HG03060 (cell line): ENCODE measurements at regions not wholly inside any gene's neighbourhood (a gene's known extent, or its start where the extent isn't known, plus 50 kb on each side); places are given as distances from the start of the nearest gene placed in this dataset.
"Not testable (repeated sequence)": the region's sequence is repeated elsewhere in the genome, so short reads cannot be mapped to it uniquely, and the experiment has no call there.

ENCODE experiments used
- ATAC-seq: cut with Tn5 transposase; IDR thresholded peaks from one replicate; pipeline ENCODE4 v1.9.1; 2021; ENCODE audit warnings: low read depth, moderate number of reproducible peaks; ENCODE audit not compliant: unreplicated experiment

DNA sequence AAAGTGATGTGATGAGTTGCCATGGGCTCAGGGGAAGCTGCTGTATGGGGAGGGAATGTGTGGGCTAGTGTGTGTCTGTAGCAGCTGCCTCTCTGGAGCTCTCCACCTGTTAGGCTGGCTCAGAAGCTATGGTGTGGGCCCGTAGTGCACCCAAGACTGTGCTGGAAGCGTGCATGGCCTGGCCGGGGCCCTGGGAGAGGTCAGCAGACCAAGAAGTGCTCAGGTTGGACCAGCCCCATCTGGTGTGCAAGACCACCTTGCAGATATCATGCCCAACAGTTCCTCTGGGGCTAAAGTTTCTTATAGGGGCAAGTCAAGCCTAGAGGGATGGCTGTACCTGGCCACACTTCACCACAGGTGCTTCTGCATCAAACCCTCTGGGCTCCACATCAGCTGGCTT is 274.4 kb upstream of the CCDC179 start:
- ATAC-seq = no peak

DNA sequence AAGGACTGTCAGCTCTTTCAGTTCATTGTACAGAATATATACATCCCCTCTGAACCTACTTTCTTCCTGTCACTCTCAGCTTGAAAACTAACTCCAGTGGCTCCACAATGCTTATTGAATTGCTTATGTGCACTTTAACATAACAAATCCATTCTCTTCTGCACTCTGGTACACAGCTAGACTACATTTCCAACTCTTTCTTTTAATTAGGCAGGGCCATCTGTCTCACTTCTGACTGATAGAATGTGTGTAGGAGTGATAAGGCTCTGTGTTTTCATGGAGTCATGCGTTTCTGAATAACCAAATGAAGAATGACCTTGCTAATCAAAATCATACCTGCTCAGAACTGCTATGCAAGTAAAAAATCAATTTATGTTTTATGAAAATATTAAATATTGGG is 278.5 kb upstream of the CCDC179 start:
- ATAC-seq = no peak

DNA sequence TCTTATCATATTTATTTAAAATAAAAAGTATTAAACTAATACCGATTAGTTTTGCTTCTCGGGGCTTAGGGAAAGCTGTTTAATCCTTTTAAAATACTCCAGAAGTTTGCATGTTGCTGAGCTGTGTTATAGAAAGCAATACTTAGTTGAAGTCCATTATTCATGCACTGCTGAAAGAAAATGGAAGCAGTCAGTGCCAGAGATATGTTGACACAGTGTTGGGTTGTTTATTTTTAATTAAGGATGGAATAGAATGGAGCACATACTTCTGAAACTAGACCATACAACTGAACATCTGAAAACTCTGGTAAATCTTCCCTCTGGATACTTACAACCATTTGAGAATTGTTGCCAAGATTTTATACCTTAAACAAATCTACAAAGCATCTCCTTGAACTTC is 282.7 kb upstream of the CCDC179 start:
- no peak for ATAC-seq

- ATAC-seq = no peak
Measured at GRCh38 chr11:23151819-23152218, 291.5 kb upstream of the CCDC179 start.

DNA sequence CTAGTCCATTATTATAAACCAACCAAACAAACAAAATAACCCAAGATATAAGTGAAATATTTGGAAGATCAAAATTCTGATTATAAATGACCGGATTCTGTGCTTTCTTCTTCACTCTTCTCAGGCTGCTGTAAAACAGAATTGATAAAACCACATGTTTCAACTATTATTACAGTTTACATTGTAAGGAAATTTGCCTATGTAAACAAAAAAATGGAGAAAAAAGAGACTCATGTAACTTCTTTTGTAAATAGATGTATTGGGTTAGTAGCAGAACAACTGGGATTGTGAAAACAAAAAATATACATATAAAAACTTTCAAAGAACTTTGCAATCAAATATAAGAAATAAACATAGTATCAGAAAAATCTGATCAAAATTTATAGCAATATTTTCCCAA is 295.2 kb upstream of the CCDC179 start:
- ATAC-seq = no peak

GRCh38 chr11:23164022-23164421 is 303.7 kb upstream of the CCDC179 start:
- no peak for ATAC-seq

DNA sequence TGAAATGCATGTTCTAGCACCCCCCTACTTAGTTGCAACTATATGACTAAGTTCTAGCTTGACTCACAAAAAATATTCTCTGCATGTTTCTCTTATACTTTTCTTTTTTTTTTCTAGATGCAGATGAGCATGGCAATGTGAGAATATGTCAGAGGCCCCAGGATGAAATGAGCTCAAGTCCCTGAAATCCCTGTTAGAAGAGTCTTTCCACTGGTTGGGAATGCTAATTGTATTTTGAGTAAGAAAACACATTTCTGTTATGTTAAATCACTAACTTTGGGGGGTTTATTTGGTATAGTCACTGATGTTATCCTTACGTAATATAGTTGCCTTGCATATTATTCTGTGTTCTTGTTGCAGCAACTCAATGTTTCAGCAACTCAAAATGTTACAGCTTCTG is 306.1 kb upstream of the CCDC179 start:
- ATAC-seq = no peak

GRCh38 chr11:23179609-23180008 is 319.3 kb upstream of the CCDC179 start:
- ATAC-seq = no peak

DNA sequence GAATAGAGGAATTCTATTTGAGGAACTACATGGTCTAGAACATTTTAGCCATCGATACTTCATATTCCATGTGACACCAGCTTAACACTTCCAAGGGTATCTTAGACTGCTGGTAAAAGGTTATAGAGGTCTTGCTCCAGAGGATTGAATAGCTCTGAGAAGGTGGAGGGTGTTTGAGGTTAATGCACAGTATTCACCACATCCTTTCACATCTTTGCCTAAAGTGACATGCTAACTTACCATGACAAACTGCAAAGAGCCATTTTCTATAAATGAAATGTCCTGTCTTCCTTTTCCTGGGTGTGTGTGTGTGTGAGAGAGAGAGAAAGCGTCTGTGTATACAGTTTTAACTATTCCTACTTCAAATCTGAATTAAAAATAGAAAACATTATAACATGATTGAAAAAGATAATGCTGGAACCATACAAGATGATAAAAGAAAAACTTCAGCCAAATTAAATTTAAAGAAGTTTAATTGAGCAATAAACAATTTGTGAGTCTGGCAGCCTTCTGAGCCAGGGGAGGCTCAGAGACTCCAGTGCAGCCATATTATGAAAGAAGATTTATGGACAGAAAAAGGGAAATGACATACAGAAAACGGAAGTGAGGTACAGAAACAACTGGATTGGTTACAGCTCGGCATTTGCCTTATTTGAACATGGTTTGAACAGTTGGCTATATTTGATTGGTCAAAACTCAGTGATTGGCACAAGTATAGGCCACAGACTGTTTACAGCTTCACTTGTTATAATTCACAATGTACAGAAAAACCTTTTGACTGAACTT is 320.9 kb upstream of the CCDC179 start:
- ATAC-seq = no peak

DNA sequence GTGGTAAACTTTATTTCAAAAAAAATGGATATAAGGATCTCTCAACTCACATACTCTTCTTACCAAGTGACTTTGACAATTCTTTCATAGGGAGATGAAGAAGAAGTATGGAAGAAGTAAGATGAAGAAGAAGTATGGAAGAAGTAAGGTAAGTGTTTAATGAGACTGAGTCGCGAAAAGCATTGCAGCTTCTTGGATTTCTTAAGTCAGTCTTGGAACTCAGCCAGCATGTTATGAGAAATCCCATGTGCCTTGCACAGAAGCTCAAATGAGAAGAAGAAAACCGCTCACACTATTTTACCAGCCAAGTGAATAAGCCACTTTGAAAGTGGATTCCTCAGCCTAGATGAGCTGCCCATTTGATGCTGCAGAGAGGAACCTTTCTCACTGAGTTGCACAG is 332.0 kb upstream of the CCDC179 start:
- ATAC-seq = no peak

DNA sequence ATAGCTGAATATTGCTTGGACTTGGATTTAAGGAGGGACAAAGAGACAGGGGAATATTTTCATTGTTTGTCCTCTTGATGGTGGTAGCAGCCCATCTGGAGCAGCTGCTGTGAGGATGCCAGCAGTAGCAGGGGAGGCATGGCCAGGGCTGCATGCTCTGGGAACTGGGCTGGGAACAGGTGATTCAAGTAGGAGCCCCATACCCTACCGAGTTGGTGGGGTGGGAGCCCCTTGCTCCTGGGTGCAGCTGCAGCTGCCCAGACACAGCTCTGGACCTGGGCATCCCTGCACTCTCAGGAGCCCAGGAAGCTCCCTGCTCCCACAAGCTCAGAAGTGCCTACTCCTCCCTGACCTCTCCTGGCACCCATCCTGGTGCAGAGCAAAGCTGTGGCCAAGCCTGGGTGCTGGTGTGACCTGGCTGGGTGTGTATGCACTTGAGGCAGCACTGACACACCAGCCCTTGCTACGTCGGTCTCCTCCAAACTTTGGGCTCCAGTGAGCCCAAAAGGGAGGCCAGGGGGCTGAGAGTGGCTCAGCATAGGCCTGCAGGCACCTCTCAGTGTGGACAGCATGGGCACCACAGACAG is 341.8 kb upstream of the CCDC179 start:
- ATAC-seq = no peak

DNA sequence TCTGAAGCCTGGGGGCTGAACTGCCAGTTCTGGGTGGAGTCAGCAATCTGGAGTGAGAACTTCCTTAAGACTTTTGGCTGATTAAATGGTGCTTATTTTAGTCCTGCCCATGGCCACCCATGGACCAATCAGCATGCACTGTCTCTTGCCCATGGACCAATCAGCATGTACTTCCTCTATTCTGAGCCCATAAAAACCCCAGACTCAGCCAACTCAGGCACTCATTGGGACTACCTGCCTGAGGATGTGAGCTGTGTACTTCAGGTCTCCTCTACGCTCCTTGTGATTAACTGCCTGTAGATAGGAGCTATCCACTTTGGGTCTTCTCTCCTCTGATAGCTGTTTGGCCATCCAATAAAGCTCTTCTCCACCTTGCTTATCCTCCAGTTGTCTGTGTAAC is 342.3 kb upstream of the CCDC179 start:
- no peak for ATAC-seq

DNA sequence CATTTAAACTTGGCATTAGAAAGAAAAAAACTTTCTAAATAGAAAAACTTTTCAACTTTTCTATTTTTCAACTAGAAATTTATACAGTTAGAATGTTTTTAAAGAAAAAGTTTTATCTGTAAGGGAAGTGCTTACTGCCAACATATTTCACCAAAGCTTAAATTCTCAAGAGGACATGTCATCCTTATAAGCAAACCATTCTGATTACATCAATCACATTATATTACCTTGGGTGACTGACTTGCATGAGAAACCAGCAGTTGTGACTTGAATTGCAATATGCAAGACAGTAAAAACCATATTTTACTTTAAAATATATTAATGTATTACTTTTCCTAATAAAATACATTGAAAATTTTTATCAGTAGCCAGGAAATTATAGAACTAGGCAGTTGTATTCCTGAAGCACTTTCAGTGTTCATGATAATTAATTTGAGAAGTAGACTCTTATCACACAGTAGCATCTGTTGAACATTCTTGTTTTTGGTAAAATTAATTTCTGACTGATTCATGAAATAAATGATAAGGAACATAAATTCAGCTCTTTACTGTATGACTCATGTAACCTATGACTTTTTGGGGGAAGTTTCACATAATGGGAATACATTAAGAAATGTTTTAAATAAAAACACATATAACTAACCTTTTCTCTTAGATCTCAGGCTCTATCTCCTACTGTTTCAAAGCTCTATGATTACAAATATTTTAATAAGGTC is 345.0 kb upstream of the CCDC179 start:
- ATAC-seq = no peak

GRCh38 chr11:23206741-23207336 is 346.6 kb upstream of the CCDC179 start:
- no peak for ATAC-seq

DNA sequence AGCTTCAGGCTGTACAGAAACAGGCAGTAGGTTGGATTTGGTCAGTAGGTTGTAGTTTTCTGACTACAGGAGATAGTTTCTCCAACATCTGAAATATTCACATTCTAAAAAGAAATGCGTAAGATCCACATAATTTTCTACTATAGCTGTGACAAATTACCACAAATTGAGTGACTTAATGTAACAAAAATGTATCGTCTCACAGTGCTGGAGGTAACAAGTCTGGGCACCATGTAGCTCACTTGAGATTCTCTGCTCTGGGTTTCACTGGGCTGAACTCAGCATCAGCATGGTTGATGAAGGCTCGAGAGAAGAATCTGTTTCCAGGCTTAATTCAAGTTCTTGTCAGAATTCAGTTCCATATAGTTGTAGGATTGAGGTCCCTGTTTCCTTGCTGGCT is 350.9 kb upstream of the CCDC179 start:
- ATAC-seq = no peak

GRCh38 chr11:23212807-23213206 is 352.5 kb upstream of the CCDC179 start:
- no peak for ATAC-seq

DNA sequence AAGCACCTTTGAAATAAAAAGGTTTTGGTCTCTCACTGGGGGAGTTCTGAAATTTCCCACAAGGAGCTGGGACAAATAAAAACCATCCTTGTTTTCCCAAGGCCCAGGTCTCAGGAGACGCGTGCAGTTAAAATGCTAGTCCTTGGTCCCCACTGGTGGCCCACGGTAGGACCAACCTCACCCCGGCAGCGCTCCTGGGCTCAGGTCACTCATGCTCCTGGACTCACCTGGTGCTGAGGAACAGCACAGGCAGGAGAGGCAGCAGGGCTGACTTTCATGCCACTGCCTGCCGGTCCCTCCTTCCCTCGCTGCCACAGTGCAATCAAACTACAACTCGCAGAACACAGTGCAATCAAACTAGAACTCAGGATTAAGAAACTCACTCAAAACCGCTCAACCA is 356.8 kb upstream of the CCDC179 start:
- ATAC-seq = no peak

DNA sequence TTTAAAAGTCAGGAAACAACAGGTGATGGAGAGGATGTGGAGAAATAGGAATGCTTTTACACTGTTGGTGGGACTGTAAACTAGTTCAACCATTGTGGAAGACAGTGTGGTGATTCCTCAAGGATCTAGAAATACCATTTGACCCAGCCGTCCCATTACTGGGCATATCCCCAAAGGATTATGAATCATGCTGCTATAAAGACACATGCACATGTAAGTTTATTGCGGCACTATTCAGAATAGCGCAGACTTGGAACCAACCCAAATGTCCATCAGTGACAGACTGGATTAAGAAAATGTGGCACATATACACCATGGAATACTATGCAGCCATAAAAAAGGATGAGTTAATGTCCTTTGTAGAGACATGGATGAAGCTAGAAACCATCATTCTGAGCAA is 359.8 kb upstream of the CCDC179 start:
- ATAC-seq = not testable (repeated sequence)

DNA sequence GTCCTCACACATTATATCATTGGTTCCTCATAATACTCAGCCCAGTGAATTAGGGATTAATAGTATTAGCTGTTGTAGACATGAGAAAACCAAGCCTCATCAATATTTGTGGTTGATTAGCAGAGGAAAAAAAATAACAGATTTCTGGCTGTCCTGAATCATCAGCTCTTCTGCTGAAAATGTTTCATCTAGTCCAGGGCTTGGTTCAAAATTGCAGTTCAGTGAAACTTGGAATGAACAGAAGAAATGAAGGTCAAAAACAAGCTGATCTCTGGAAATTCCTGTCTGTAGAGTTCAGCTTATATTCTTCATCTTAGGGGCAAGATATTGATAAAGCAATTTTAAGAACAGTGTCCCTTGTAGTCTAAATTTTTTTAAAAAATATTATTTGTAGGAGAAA is 361.1 kb upstream of the CCDC179 start:
- ATAC-seq = no peak

DNA sequence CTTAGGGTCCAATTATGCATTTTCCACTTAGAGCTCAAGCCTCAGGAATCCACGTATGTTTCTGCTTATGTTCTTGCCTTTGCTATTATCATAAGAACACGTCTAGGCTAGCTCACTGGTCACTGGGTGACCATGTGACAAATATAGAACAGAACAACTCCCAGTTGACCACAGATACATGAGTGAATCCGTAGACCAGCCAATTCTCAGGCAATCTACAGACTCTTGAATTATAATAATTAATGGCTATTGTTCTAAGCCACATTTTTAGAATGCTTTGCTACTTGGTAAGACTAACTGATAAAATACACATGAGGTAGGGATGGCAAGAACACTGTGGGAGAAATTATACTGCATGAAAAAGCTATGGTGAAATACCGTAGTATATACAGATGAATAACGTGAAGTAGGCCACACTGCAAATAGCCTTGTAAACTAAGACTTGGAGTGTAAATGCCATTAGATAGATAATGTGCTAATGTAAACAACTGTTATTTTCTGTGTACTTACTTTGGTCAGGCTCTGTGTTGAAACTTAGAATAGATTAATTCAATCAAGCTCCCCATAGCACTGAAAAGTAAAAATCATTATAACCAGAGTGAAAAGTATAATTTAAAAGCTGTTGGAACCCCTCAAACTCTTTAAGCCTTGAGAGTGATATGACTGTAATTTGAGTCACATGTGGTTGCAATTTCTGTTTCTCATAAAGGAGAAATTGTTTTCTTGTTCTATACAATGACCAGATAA is 366.2 kb upstream of the CCDC179 start:
- no peak for ATAC-seq

DNA sequence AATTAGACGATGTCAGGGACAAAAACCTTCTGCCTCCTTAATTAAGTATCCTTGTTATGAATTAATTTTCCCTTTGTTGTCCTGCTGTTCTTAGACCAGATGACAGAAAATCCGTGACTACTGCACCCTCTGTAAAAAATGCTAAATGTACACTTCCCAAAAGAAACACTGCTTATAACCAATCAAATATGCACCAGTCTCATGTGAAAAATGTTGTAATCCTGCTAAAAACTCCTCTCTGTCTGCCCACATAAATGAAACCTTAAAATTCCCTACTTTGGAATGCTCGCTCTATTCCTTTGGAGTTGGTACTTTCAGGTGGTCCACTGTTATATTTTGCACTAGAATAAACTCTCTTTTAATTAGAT is 366.8 kb upstream of the CCDC179 start:
- ATAC-seq = no peak
